ENCODE measurements at regions not wholly inside any gene's neighbourhood (a gene's known extent, or its start where the extent isn't known, plus 50 kb on each side); places are given as distances from the start of the nearest gene placed in this dataset.

GRCh38 chr10:83736008-83736407 is 403.3 kb upstream of the GHITM start:
- no peak overlapping the region for H3K18ac ChIP-seq (ENCODE audit: extremely low read depth, low read length)
- H3K4ac ChIP-seq (replicated peaks; ENCODE audit: insufficient read length, low read depth, low read length) = no peak overlapping the region
- no peaks in the 10 kb centered on the region for H3K4me1 ChIP-seq (replicated peaks in 1 of 4; ENCODE audit: control insufficient read depth in 3 of 4, insufficient read depth in 4 of 4, low read length in 3 of 4)
- H4K91ac ChIP-seq (replicated peaks; ENCODE audit: insufficient read length, low read length) = no peak overlapping the region
- POLR2A ChIA-PET (ENCODE audit: partially characterized antibody) = no interaction called here
- H2BK20ac ChIP-seq (ENCODE audit: low read length) = no peak overlapping the region
- no peak overlapping the region for H3K56ac ChIP-seq (replicated peaks; ENCODE audit: insufficient read length, low read depth, low read length)
- no peak overlapping the region for H4K8ac ChIP-seq (ENCODE audit: extremely low read depth, insufficient read depth, low read length)
- no peak overlapping the region for H2BK120ac ChIP-seq (replicated peaks; ENCODE audit: low read depth, low read length)
- H2BK5ac ChIP-seq (ENCODE audit: low read depth, low read length) = no peak overlapping the region
- H3K27ac ChIP-seq (ENCODE audit: low read depth, low read length) = no peak overlapping the region
- H3K79me2 ChIP-seq (ENCODE audit: control insufficient read depth in 1 of 2, insufficient read depth in 2 of 2, low read length in 2 of 2) = no peaks in the 10 kb centered on the region
- no peaks in the 10 kb centered on the region for H4K20me1 ChIP-seq (replicated peaks in 1 of 2; ENCODE audit: control insufficient read depth in 1 of 2, insufficient read depth in 2 of 2, low read length in 2 of 2)
- no peak overlapping the region for H3K9ac ChIP-seq (replicated peaks in 1 of 4; ENCODE audit: extremely low read depth in 1 of 4, low read depth in 3 of 4, low read length in 3 of 4)
- no peak overlapping the region for H3K23ac ChIP-seq (ENCODE audit: insufficient read length)
- no peak overlapping the region for H2AK5ac ChIP-seq (ENCODE audit: low read depth, low read length)
- no peaks in the 10 kb centered on the region for H3K79me1 ChIP-seq (ENCODE audit: low read depth, low read length)
- no peaks in the 10 kb centered on the region for H3K27me3 ChIP-seq (replicated peaks in 1 of 4; ENCODE audit: control insufficient read depth in 3 of 4, extremely low read depth in 1 of 4, insufficient read depth in 3 of 4, low read length in 3 of 4)
- no peak overlapping the region for H3K4me3 ChIP-seq (ENCODE audit: extremely low read depth in 1 of 4, insufficient read depth in 2 of 4, low read depth in 3 of 4, low read length in 4 of 4)
- no peak overlapping the region for H2BK15ac ChIP-seq (ENCODE audit: low read length)
- H2AFZ ChIP-seq (ENCODE audit: low read length) = no peak overlapping the region
- no peak overlapping the region for H2BK12ac ChIP-seq (ENCODE audit: low read depth, low read length)
- H3K9me3 ChIP-seq (ENCODE audit: insufficient read depth in 2 of 2, low read depth in 1 of 2, low read length in 1 of 2) = peaks cover 5 to 8% of the 10 kb centered on the region in 2 experiments; a peak in 1 of 4 replicates
- CTCF ChIA-PET (ENCODE audit: partially characterized antibody) = interaction anchor here (0.5 kb wide), 1 partner anchor 11 kb away, joined by 3 read pairs; no protein-coding TSS in a partner anchor
- no peak overlapping the region for H3K4me2 ChIP-seq (ENCODE audit: insufficient read depth in 1 of 2, low read depth in 2 of 2, low read length in 2 of 2)
- DNase-seq (ENCODE audit: low read depth in 1 of 2, low spot score in 2 of 2) = no peak
- H4K5ac ChIP-seq (ENCODE audit: insufficient read length, low read depth, low read length) = no peak overlapping the region
- FAIRE-seq = no peak
- H3K36me3 ChIP-seq (ENCODE audit: control insufficient read depth in 2 of 4, insufficient read depth in 4 of 4, low read length in 3 of 4) = no peaks in the 10 kb centered on the region; a peak in 1 of 8 replicates
- 89% methylated on average over 1 of the region's 1 CpG; no CpG with 5 or more reads in 1 of the 2 experiments for WGBS, 2 experiments (ENCODE audit: extremely low coverage in 1 of 2, insufficient coverage in 1 of 2, insufficient read length in 1 of 2, insufficient replicate concordance in 2 of 2, low coverage in 1 of 2, low lambda C conversion rate in 2 of 2, missing lambda C conversion rate in 1 of 2)
- TF ChIP-seq SAP30 (IDR thresholded peaks at IDR 0.05; ENCODE audit: insufficient read depth, insufficient replicate concordance, low read length) (no peak), HDAC2 (IDR thresholded peaks at IDR 0.05; ENCODE audit: borderline replicate concordance in 1 of 2, low read depth in 2 of 2, low read length in 2 of 2) (no peak), YY1 (IDR thresholded peaks at IDR 0.05; ENCODE audit: low read depth, low read length) (no peak), POLR2AphosphoS5 (IDR thresholded peaks at IDR 0.05; ENCODE audit: low read depth, low read length) (no peak), CEBPB (IDR thresholded peaks at IDR 0.05; ENCODE audit: low read depth, low read length) (no peak), SP2 (IDR thresholded peaks at IDR 0.05; ENCODE audit: low read length) (no peak), CHD2 (IDR thresholded peaks at IDR 0.05; ENCODE audit: low read length) (no peak), CREB1 (IDR thresholded peaks at IDR 0.05) (no peak), ZNF274 (IDR thresholded peaks at IDR 0.05; ENCODE audit: borderline replicate concordance, extremely low read depth, low read length) (no peak), PHF8 (conservative IDR thresholded peaks at IDR 0.05; ENCODE audit: low read depth, low read length) (no peak), SIX5 (IDR thresholded peaks at IDR 0.05; ENCODE audit: low read depth, low read length) (no peak), BCL11A (IDR thresholded peaks at IDR 0.05; ENCODE audit: low read depth in 2 of 2, low read length in 2 of 2) (no peak), MAX (IDR thresholded peaks at IDR 0.05) (no peak)
- no peak overlapping the region for H3K14ac ChIP-seq (ENCODE audit: insufficient read length)
- H3K23me2 ChIP-seq (ENCODE audit: low read depth, low read length) = no peaks in the 10 kb centered on the region
